BJ (cell line): ENCODE measurements at regions not wholly inside any gene's neighbourhood (a gene's known extent, or its start where the extent isn't known, plus 50 kb on each side); places are given as distances from the start of the nearest gene placed in this dataset.

Source experiments
- CTCF ChIA-PET: fragments of 350-600 bp; formaldehyde crosslinking; extraction: SDS; loops from one replicate; lab custom pipeline; 2021; ENCODE audit warnings: antibody characterized with exemption, inconsistent platforms; lab: Yijun Ruan, JAX
- POLR2A ChIA-PET: fragments of 300-600 bp; sonication (Branson Sonifier 250); formaldehyde crosslinking; extraction: SDS; loops from one replicate; lab custom pipeline; 2021; ENCODE audit warnings: antibody characterized with exemption; lab: Charles Lee
- DNase-seq: peaks from one replicate; pipeline ENCODE4 v3.0.0-alpha.2; 2011; ENCODE audit warnings: low read depth
- H3K27me3 ChIP-seq: 2 replicates; pipeline ENCODE4 v1.6.0; 2011; ENCODE audit warnings: low read length; ENCODE audit not compliant: control insufficient read depth, insufficient read depth
- H3K36me3 ChIP-seq: 2 replicates; pipeline ENCODE4 v1.5.1; 2011; ENCODE audit warnings: low read length; ENCODE audit not compliant: control insufficient read depth, insufficient read depth
- H3K4me3 ChIP-seq: 2 replicates; pipeline ENCODE4 v1.5.1; 2011; ENCODE audit warnings: low read depth, mild to moderate bottlenecking, control low read depth, low read length
- CTCF ChIP-seq: IDR thresholded peaks from 2 replicates; pipeline ENCODE4 v1.5.1; 2011; ENCODE audit warnings: low read depth, mild to moderate bottlenecking, control low read depth, inconsistent platforms, low read length, moderate library complexity; ENCODE audit not compliant: insufficient read depth

GRCh38 chr11:91703042-91703441 is 521.6 kb upstream of the FAT3 start:
- ChIA-PET CTCF (no interaction called here), POLR2A (no interaction called here)

GRCh38 chr11:91700854-91701253 is 523.8 kb upstream of the FAT3 start:
- no peak overlapping the region for H3K4me3 ChIP-seq
- CTCF ChIA-PET, result no interaction called here
- POLR2A ChIA-PET, result no interaction called here
- no peak for DNase-seq
- no peaks in the 10 kb centered on the region for H3K36me3 ChIP-seq
- no peak for TF ChIP-seq CTCF
- H3K27me3 ChIP-seq, result no peaks in the 10 kb centered on the region

More at GRCh38 chr11:91703042-91703441, 521.6 kb upstream of the FAT3 start:
- no peak overlapping the region for H3K4me3 ChIP-seq
- H3K27me3 ChIP-seq, result no peaks in the 10 kb centered on the region
- no peak for TF ChIP-seq CTCF
- DNase-seq, result no peak
- no peaks in the 10 kb centered on the region for H3K36me3 ChIP-seq

- POLR2A ChIA-PET, result no interaction called here
- no peak for DNase-seq
- CTCF ChIA-PET, result no interaction called here
- no peak overlapping the region for H3K4me3 ChIP-seq
- no peaks in the 10 kb centered on the region for H3K36me3 ChIP-seq
- H3K27me3 ChIP-seq, result no peaks in the 10 kb centered on the region
- TF ChIP-seq CTCF, result no peak
These were observed 525.8 kb upstream of the FAT3 start for GRCh38 chr11:91698845-91699244.

DNA sequence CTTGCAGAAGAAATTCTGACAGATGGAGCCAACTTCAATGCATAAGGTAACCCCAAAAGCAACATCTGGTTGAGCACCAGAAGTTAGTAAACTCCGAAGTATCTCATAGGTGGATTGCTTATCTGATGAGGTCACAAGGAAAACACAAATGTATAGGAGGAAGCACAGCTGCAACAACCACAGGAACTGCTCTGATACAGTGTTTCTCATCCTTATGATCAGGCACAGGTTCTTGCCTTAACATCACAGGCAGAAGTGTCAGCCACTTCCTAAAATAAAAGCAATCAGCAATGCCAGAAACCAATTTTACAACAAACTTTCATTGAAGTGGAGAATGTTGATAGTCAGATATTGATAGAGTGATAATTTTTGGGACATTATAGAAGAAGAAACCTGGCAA is 530.3 kb upstream of the FAT3 start:
- H3K27me3 ChIP-seq, result no peaks in the 10 kb centered on the region
- TF ChIP-seq CTCF, result no peak
- POLR2A ChIA-PET, result no interaction called here
- no peak for DNase-seq
- H3K4me3 ChIP-seq, result no peak overlapping the region
- CTCF ChIA-PET, result no interaction called here
- no peaks in the 10 kb centered on the region for H3K36me3 ChIP-seq

GRCh38 chr11:91691872-91692271 is 532.7 kb upstream of the FAT3 start:
- Histone ChIP-seq H3K36me3 (no peaks in the 10 kb centered on the region), H3K4me3 (no peak overlapping the region), H3K27me3 (no peaks in the 10 kb centered on the region)
- TF ChIP-seq CTCF, result no peak
- POLR2A ChIA-PET, result no interaction called here
- CTCF ChIA-PET, result no interaction called here
- DNase-seq, result no peak
